ENCODE measurements at regions not wholly inside any gene's neighbourhood (a gene's known extent, or its start where the extent isn't known, plus 50 kb on each side); places are given as distances from the start of the nearest gene placed in this dataset.
"Not testable (repeated sequence)": the region's sequence is repeated elsewhere in the genome, so short reads cannot be mapped to it uniquely, and the experiment has no call there.

GRCh38 chr4:186846426-186846825, 122.8 kb upstream of the FAT1 start:
- DNase-seq (ENCODE audit: extremely low read depth, insufficient read length), result no peak
- TF ChIP-seq CTCF (IDR thresholded peaks at IDR 0.05; ENCODE audit: insufficient read depth, low read length, poor library complexity, severe bottlenecking), result no peak
- Histone ChIP-seq H3K36me3 (ENCODE audit: control insufficient read depth, insufficient read depth, low read length) (no peaks in the 10 kb centered on the region), H3K27me3 (replicated peaks; ENCODE audit: control insufficient read depth, insufficient read depth, low read length) (no peaks in the 10 kb centered on the region), H3K4me3 (replicated peaks; ENCODE audit: low read depth, low read length) (no peak overlapping the region)

GRCh38 chr4:186847429-186848131, 123.9 kb upstream of the FAT1 start:
- not testable (repeated sequence) for DNase-seq (ENCODE audit: extremely low read depth, insufficient read length); H3K27me3 ChIP-seq (replicated peaks; ENCODE audit: control insufficient read depth, insufficient read depth, low read length); H3K4me3 ChIP-seq (replicated peaks; ENCODE audit: low read depth, low read length); H3K36me3 ChIP-seq (ENCODE audit: control insufficient read depth, insufficient read depth, low read length)

GRCh38 chr4:186848437-186848836, 124.8 kb upstream of the FAT1 start:
- DNase-seq (ENCODE audit: extremely low read depth, insufficient read length), result no peak
- no peak for TF ChIP-seq CTCF (IDR thresholded peaks at IDR 0.05; ENCODE audit: insufficient read depth, low read length, poor library complexity, severe bottlenecking)
- H3K4me3 ChIP-seq (replicated peaks; ENCODE audit: low read depth, low read length), result no peak overlapping the region
- no peaks in the 10 kb centered on the region for H3K27me3 ChIP-seq (replicated peaks; ENCODE audit: control insufficient read depth, insufficient read depth, low read length)
- H3K36me3 ChIP-seq (ENCODE audit: control insufficient read depth, insufficient read depth, low read length), result no peaks in the 10 kb centered on the region

GRCh38 chr4:186851291-186852072, 127.8 kb upstream of the FAT1 start:
- no peak for TF ChIP-seq CTCF (IDR thresholded peaks at IDR 0.05; ENCODE audit: insufficient read depth, low read length, poor library complexity, severe bottlenecking)

GRCh38 chr4:186852073-186852420, 128.4 kb upstream of the FAT1 start:
- DNase-seq (ENCODE audit: extremely low read depth, insufficient read length), result no peak
- H3K36me3 ChIP-seq (ENCODE audit: control insufficient read depth, insufficient read depth, low read length), result no peaks in the 10 kb centered on the region
- no peak overlapping the region for H3K4me3 ChIP-seq (replicated peaks; ENCODE audit: low read depth, low read length)
- TF ChIP-seq CTCF (IDR thresholded peaks at IDR 0.05; ENCODE audit: insufficient read depth, low read length, poor library complexity, severe bottlenecking), result no peak
- no peaks in the 10 kb centered on the region for H3K27me3 ChIP-seq (replicated peaks; ENCODE audit: control insufficient read depth, insufficient read depth, low read length)

More at GRCh38 chr4:186851291-186852072, 127.8 kb upstream of the FAT1 start:
- Histone ChIP-seq H3K27me3 (replicated peaks; ENCODE audit: control insufficient read depth, insufficient read depth, low read length) (no peaks in the 10 kb centered on the region), H3K36me3 (ENCODE audit: control insufficient read depth, insufficient read depth, low read length) (no peaks in the 10 kb centered on the region), H3K4me3 (replicated peaks; ENCODE audit: low read depth, low read length) (no peak overlapping the region)
- DNase-seq (ENCODE audit: extremely low read depth, insufficient read length), result no peak

- TF ChIP-seq CTCF (IDR thresholded peaks at IDR 0.05; ENCODE audit: insufficient read depth, low read length, poor library complexity, severe bottlenecking), result no peak
- Histone ChIP-seq H3K36me3 (ENCODE audit: control insufficient read depth, insufficient read depth, low read length) (no peaks in the 10 kb centered on the region), H3K27me3 (replicated peaks; ENCODE audit: control insufficient read depth, insufficient read depth, low read length) (no peaks in the 10 kb centered on the region), H3K4me3 (replicated peaks; ENCODE audit: low read depth, low read length) (no peak overlapping the region)
- DNase-seq (ENCODE audit: extremely low read depth, insufficient read length), result no peak
Measured at GRCh38 chr4:186852964-186853391, 129.3 kb upstream of the FAT1 start.

Measured in GM06990 (cell line).